Cardiac muscle cell (in vitro differentiated cells and primary cell): ENCODE measurements at regions not wholly inside any gene's neighbourhood (a gene's known extent, or its start where the extent isn't known, plus 50 kb on each side); places are given as distances from the start of the nearest gene placed in this dataset.

ENCODE experiments used
- DNase-seq, 2 donors: peaks; one replicate each; pipeline versions ENCODE4 v3.0.0 to v3.0.0-alpha.2; 2010 to 2017; ENCODE audit warnings: low read depth in 1 of 2, low spot score in 1 of 2
- H3K27ac ChIP-seq: fragments of 200-600 bp; sonication (generic); 2 replicates; pipeline ENCODE4 v1.5.1; 2016
- H3K27me3 ChIP-seq: fragments of 200-600 bp; sonication (generic); 2 replicates; pipeline ENCODE4 v1.6.0; 2016; ENCODE audit warnings: control low read depth
- H3K36me3 ChIP-seq: fragments of 200-600 bp; sonication (generic); 2 replicates; pipeline ENCODE4 v1.5.1; 2016; ENCODE audit warnings: control low read depth
- H3K4me1 ChIP-seq: fragments of 200-600 bp; sonication (generic); 2 replicates; pipeline ENCODE4 v1.8.1; 2017; ENCODE audit warnings: low read depth, mild to moderate bottlenecking, mixed run types
- H3K4me3 ChIP-seq: fragments of 200-600 bp; sonication (generic); 2 replicates; pipeline ENCODE4 v1.5.1; 2016; ENCODE audit warnings: mild to moderate bottlenecking
- H3K9me3 ChIP-seq: fragments of 200-600 bp; sonication (generic); 2 replicates; pipeline ENCODE4 v1.5.1; 2017; ENCODE audit warnings: low read depth, mild to moderate bottlenecking, control low read depth
- TF ChIP-seq, protein P1 (sequence below): IDR thresholded peaks from 2 replicates; pipeline ENCODE4 v1.5.1; 2012; ENCODE audit warnings: low read depth, mild to moderate bottlenecking, low read length

DNA sequence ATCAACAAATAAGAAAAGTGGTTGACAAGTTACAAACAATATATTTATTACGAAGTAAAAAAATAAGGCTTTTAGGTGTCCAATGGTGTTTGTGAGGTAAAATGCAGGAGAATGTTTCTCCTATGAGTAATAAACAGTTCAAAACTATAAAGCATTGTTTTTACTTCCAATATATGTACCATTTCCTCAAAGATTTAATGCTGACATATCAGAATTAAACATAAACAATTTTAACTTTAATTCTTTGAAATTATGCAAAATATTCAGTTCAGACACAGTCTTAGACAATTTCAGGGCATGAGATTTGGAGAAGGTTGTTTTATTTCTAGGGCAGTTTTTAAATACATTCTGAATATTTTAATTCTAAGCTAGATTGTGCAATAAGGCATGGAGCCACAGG, 602.5 kb upstream of the DPPA4 start:
- Histone ChIP-seq H3K9me3 (no peaks in the 10 kb centered on the region), H3K36me3 (no peaks in the 10 kb centered on the region), H3K4me1 (no peaks in the 10 kb centered on the region), H3K27ac (no peak overlapping the region), H3K4me3 (no peak overlapping the region), H3K27me3 (no peaks in the 10 kb centered on the region)
- TF ChIP-seq, protein P1, sequence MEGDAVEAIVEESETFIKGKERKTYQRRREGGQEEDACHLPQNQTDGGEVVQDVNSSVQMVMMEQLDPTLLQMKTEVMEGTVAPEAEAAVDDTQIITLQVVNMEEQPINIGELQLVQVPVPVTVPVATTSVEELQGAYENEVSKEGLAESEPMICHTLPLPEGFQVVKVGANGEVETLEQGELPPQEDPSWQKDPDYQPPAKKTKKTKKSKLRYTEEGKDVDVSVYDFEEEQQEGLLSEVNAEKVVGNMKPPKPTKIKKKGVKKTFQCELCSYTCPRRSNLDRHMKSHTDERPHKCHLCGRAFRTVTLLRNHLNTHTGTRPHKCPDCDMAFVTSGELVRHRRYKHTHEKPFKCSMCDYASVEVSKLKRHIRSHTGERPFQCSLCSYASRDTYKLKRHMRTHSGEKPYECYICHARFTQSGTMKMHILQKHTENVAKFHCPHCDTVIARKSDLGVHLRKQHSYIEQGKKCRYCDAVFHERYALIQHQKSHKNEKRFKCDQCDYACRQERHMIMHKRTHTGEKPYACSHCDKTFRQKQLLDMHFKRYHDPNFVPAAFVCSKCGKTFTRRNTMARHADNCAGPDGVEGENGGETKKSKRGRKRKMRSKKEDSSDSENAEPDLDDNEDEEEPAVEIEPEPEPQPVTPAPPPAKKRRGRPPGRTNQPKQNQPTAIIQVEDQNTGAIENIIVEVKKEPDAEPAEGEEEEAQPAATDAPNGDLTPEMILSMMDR, result no peak
- DNase-seq, result no peak

DNA sequence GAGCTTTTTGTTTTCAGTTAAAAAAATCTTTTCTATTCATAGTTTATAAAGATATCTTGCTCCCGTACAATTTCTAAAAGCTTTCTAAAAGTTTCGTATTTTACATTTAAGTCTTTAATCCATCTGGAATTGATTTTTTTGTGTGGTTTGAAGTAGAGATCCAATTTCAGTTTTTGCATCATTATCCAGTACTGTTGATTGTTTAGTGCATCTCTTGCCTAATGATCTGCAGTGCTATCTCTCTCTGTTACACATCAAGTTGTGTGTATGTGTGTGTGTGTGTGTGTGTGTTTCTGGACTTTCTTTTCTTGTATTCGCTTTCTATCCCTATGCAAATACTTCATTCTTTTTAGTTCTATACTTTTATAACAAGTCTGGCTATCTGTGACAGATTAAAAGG, 605.8 kb upstream of the DPPA4 start:
- no peaks in the 10 kb centered on the region for H3K4me1 ChIP-seq
- no peaks in the 10 kb centered on the region for H3K27me3 ChIP-seq
- H3K27ac ChIP-seq, result no peak overlapping the region
- H3K36me3 ChIP-seq, result no peaks in the 10 kb centered on the region
- TF ChIP-seq, protein P1, result no peak
- H3K4me3 ChIP-seq, result no peak overlapping the region
- DNase-seq, result no peak
- no peaks in the 10 kb centered on the region for H3K9me3 ChIP-seq

- no peaks in the 10 kb centered on the region for H3K36me3 ChIP-seq
- H3K9me3 ChIP-seq, result no peaks in the 10 kb centered on the region
- no peak overlapping the region for H3K27ac ChIP-seq
- no peak overlapping the region for H3K4me3 ChIP-seq
- no peak for DNase-seq
- TF ChIP-seq, protein P1, result no peak
- no peaks in the 10 kb centered on the region for H3K27me3 ChIP-seq
- H3K4me1 ChIP-seq, result no peaks in the 10 kb centered on the region
These were observed 607.5 kb upstream of the DPPA4 start for GRCh38 chr3:109944836-109945235.

- Histone ChIP-seq H3K27ac (no peak overlapping the region), H3K9me3 (no peaks in the 10 kb centered on the region), H3K27me3 (no peaks in the 10 kb centered on the region), H3K36me3 (no peaks in the 10 kb centered on the region), H3K4me3 (no peak overlapping the region), H3K4me1 (no peaks in the 10 kb centered on the region)
- peak in 1 of 2 donors; percentile 79 for DNase-seq
- TF ChIP-seq, protein P1, result no peak
These were observed 615.6 kb upstream of the DPPA4 start for GRCh38 chr3:109952924-109953323.

DNA sequence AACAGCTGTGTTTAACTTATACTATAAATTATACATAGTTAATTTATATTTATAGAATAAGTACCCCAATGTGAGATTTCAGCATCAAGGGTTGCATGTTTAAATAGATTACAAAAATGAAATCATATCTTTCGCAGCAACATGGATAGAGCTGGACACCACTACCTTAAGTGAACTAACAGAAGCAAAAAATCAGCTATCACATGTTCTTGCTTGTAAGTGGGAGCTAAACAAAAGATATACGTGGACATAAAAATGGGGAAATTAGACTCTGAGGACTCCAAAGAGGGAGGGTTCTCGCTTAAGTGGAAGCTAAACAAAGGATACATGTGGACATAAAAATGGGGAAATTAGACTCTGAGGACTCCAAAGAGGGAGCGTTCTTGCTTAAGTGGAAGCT, 626.5 kb upstream of the DPPA4 start:
- no peaks in the 10 kb centered on the region for H3K36me3 ChIP-seq
- TF ChIP-seq, protein P1, result no peak
- H3K27me3 ChIP-seq, result no peaks in the 10 kb centered on the region
- DNase-seq, result no peak
- no peak overlapping the region for H3K27ac ChIP-seq
- no peaks in the 10 kb centered on the region for H3K4me1 ChIP-seq
- no peak overlapping the region for H3K4me3 ChIP-seq
- no peaks in the 10 kb centered on the region for H3K9me3 ChIP-seq

DNA sequence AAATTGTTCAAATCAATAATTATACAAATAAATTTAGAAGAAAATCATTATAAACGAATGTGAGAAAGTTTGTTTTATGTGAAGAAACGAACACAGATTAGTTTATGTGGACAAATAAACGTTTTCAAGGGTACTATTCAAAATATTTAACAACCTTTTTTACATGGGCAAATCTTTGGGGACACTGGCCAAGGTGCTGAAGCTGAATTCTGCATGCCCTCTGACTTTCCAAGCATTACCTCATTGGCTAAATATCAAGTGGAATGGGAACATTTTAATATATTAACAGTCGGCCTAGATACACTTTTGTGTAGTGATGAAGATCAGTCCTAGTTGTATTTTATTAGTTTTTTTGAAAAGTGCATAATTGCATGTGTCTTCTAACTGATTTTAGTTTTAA, 636.4 kb upstream of the DPPA4 start:
- no peak overlapping the region for H3K27ac ChIP-seq
- H3K36me3 ChIP-seq, result no peaks in the 10 kb centered on the region
- H3K9me3 ChIP-seq, result no peaks in the 10 kb centered on the region
- DNase-seq, result peak; percentile 16 to 37
- H3K4me3 ChIP-seq, result no peak overlapping the region
- H3K27me3 ChIP-seq, result no peaks in the 10 kb centered on the region
- H3K4me1 ChIP-seq, result no peaks in the 10 kb centered on the region
- TF ChIP-seq, protein P1, result no peak
